ENCODE measurements at regions not wholly inside any gene's neighbourhood (a gene's known extent, or its start where the extent isn't known, plus 50 kb on each side); places are given as distances from the start of the nearest gene placed in this dataset.

DNA sequence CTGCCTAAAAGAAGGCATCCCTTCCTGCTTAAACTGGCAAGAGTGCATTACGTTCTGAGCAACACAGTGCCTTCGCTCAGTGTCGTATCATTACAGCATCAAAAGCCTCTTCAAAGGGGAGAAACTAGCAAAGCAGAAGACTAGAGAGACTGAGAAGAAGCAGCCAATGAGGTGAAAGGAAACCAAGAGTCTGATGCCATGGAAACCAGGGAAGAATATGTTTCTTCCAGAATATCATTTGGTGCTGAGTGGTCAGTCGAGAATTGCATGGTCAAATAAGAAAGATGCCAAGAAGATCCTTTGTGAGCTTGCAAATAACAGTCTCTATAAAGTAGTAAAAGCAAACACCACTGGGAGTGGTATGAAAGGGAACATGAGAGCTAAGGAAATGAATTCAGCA is 312.1 kb upstream of the CHST9 start:
- TF ChIP-seq, protein P1, sequence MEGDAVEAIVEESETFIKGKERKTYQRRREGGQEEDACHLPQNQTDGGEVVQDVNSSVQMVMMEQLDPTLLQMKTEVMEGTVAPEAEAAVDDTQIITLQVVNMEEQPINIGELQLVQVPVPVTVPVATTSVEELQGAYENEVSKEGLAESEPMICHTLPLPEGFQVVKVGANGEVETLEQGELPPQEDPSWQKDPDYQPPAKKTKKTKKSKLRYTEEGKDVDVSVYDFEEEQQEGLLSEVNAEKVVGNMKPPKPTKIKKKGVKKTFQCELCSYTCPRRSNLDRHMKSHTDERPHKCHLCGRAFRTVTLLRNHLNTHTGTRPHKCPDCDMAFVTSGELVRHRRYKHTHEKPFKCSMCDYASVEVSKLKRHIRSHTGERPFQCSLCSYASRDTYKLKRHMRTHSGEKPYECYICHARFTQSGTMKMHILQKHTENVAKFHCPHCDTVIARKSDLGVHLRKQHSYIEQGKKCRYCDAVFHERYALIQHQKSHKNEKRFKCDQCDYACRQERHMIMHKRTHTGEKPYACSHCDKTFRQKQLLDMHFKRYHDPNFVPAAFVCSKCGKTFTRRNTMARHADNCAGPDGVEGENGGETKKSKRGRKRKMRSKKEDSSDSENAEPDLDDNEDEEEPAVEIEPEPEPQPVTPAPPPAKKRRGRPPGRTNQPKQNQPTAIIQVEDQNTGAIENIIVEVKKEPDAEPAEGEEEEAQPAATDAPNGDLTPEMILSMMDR (IDR thresholded peaks at IDR 0.05; ENCODE audit: unreplicated experiment): no peak
- intact Hi-C loops (cut with micrococcal nuclease; ENCODE audit: unreplicated experiment): no loop called here
- CTCF ChIA-PET: no interaction called here

DNA sequence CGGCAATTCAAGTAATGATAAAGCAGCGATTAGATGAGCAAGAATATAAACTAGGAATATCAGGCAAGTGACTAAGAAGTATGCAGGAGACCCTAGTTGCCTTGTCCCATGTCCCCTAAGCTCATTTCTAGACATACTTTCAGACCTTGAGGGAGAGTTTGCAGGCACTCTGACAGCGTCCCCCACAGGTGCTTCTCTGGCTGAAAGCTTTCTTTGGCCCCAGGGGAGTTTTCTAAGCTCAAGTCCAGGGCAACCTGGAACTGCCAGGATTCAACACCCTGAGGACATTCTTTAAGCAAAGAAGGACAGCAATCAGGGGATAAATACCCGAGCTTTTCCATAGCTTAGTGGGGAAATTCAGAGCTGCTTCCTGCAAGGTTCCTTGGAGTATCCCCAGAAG is 308.1 kb upstream of the CHST9 start:
- CTCF ChIA-PET: no interaction called here
- no TSS peak for BruUV-seq (replicated peaks)
- H3K36me3 Mint-ChIP-seq (ENCODE audit: insufficient read depth, unreplicated experiment): no peaks in the 10 kb centered on the region
- intact Hi-C loops (cut with micrococcal nuclease; ENCODE audit: unreplicated experiment): no loop called here
- no peak overlapping the region for H3K4me3 Mint-ChIP-seq (ENCODE audit: low read depth, unreplicated experiment)
- H3K4me1 Mint-ChIP-seq (ENCODE audit: low read depth, unreplicated experiment): no peaks in the 10 kb centered on the region
- DNase-seq: no peak
- TF ChIP-seq, protein P1 (IDR thresholded peaks at IDR 0.05; ENCODE audit: unreplicated experiment): no peak
- no peaks in the 10 kb centered on the region for H3K27me3 Mint-ChIP-seq (ENCODE audit: unreplicated experiment)
- H3K9me3 Mint-ChIP-seq (ENCODE audit: low read depth, unreplicated experiment): no peaks in the 10 kb centered on the region
- no peak overlapping the region for H3K27ac Mint-ChIP-seq (ENCODE audit: unreplicated experiment)

More for the DNA sequence above, 312.1 kb upstream of the CHST9 start:
- Mint-ChIP-seq H3K9me3 (ENCODE audit: low read depth, unreplicated experiment) (no peaks in the 10 kb centered on the region), H3K4me3 (ENCODE audit: low read depth, unreplicated experiment) (no peak overlapping the region), H3K4me1 (ENCODE audit: low read depth, unreplicated experiment) (no peaks in the 10 kb centered on the region), H3K27me3 (ENCODE audit: unreplicated experiment) (no peaks in the 10 kb centered on the region), H3K27ac (ENCODE audit: unreplicated experiment) (no peak overlapping the region), H3K36me3 (ENCODE audit: insufficient read depth, unreplicated experiment) (no peaks in the 10 kb centered on the region)
- no peak for DNase-seq
- BruUV-seq (replicated peaks): no TSS peak

DNA sequence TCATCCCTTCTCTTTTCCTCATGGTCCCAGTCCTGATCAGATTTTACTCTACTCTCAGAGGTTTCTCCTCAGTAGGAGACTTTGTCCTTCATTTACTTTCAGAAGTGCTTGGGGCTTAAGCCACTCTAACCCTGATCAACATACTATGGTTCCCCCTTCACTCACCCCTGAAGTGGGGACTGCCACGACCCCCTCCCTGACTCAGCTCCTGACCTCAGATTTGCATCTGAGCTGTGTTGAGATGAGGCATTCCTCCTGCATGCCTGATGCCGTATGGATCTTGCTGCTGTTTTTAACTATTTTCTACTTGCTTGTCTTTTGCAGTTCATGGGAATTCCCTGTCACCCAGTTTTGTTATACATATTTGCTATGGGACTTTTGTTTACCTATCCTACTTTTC is 306.7 kb upstream of the CHST9 start:
- Mint-ChIP-seq H3K4me3 (ENCODE audit: low read depth, unreplicated experiment) (no peak overlapping the region), H3K36me3 (ENCODE audit: insufficient read depth, unreplicated experiment) (no peaks in the 10 kb centered on the region)
- intact Hi-C loops (cut with micrococcal nuclease; ENCODE audit: unreplicated experiment): no loop called here

DNA sequence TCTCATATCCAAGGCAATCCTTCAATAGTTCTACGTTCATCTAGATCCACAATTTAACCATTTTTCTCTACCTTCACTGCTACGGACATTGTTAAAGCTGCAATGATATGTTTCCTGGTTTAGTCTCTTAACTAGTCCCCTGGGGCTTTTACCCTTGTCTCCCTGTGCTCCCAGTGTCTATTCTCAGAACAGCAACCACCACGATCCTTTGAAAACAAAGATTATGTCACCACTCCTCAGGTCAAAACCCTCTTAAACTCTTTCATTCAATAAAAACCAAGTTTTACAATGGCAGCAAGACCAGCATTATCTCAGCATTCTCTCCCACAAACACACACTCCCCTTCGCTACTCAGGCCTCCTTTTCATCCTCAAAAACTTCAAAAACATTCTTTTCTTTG is 298.2 kb upstream of the CHST9 start:
- no peaks in the 10 kb centered on the region for H3K27me3 Mint-ChIP-seq (ENCODE audit: unreplicated experiment)
- no TSS peak for BruUV-seq (replicated peaks)
- peaks cover 2% of the 10 kb centered on the region for H3K9me3 Mint-ChIP-seq (ENCODE audit: low read depth, unreplicated experiment)
- no peaks in the 10 kb centered on the region for H3K36me3 Mint-ChIP-seq (ENCODE audit: insufficient read depth, unreplicated experiment)
- TF ChIP-seq, protein P1 (IDR thresholded peaks at IDR 0.05; ENCODE audit: unreplicated experiment): no peak
- intact Hi-C loops (cut with micrococcal nuclease; ENCODE audit: unreplicated experiment): no loop called here
- no peaks in the 10 kb centered on the region for H3K4me1 Mint-ChIP-seq (ENCODE audit: low read depth, unreplicated experiment)
- CTCF ChIA-PET: no interaction called here
- H3K4me3 Mint-ChIP-seq (ENCODE audit: low read depth, unreplicated experiment): no peak overlapping the region
- no peak for DNase-seq
- H3K27ac Mint-ChIP-seq (ENCODE audit: unreplicated experiment): no peak overlapping the region

More for the DNA sequence above, 306.7 kb upstream of the CHST9 start:
- no TSS peak for BruUV-seq (replicated peaks)
- H3K4me1 Mint-ChIP-seq (ENCODE audit: low read depth, unreplicated experiment): no peaks in the 10 kb centered on the region
- CTCF ChIA-PET: no interaction called here
- no peaks in the 10 kb centered on the region for H3K27me3 Mint-ChIP-seq (ENCODE audit: unreplicated experiment)
- DNase-seq: no peak
- TF ChIP-seq, protein P1 (IDR thresholded peaks at IDR 0.05; ENCODE audit: unreplicated experiment): no peak
- H3K9me3 Mint-ChIP-seq (ENCODE audit: low read depth, unreplicated experiment): no peaks in the 10 kb centered on the region
- no peak overlapping the region for H3K27ac Mint-ChIP-seq (ENCODE audit: unreplicated experiment)

DNA sequence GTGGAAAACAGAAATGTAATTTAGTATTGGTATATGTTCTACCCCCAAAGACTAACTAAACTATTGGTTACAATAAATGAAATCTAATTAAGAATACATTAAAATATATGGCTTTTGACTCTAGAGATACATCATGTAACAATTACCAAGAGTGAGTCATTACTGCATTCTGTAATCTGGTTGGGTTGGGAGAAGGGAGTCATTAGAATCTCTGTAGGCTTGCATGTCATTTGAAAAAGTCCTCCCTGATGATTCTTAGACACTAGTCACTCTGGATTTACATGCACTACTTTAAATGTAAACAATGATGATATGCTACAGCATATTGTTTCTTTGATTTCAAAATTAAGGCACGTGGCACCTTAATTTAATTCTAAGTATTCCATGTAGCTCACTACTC is 293.4 kb upstream of the CHST9 start:
- CTCF ChIA-PET: no interaction called here
- no peak overlapping the region for H3K27ac Mint-ChIP-seq (ENCODE audit: unreplicated experiment)
- no peak overlapping the region for H3K4me3 Mint-ChIP-seq (ENCODE audit: low read depth, unreplicated experiment)
- BruUV-seq (replicated peaks): no TSS peak
- DNase-seq: no peak
- no peaks in the 10 kb centered on the region for H3K9me3 Mint-ChIP-seq (ENCODE audit: low read depth, unreplicated experiment)
- no peaks in the 10 kb centered on the region for H3K36me3 Mint-ChIP-seq (ENCODE audit: insufficient read depth, unreplicated experiment)
- TF ChIP-seq, protein P1 (IDR thresholded peaks at IDR 0.05; ENCODE audit: unreplicated experiment): no peak
- peaks cover 1% of the 10 kb centered on the region for H3K4me1 Mint-ChIP-seq (ENCODE audit: low read depth, unreplicated experiment)
- intact Hi-C loops (cut with micrococcal nuclease; ENCODE audit: unreplicated experiment): no loop called here
- H3K27me3 Mint-ChIP-seq (ENCODE audit: unreplicated experiment): no peaks in the 10 kb centered on the region

Data from Calu3 (cell line).